HG03342 (cell line): ENCODE measurements at regions not wholly inside any gene's neighbourhood (a gene's known extent, or its start where the extent isn't known, plus 50 kb on each side); places are given as distances from the start of the nearest gene placed in this dataset.
A peak's percentile ranks its signal among the peaks of the same experiment; 100 is the strongest.

Source experiments
- ATAC-seq: cut with Tn5 transposase; IDR thresholded peaks from one replicate; pipeline ENCODE4 v1.9.1; 2021; ENCODE audit warnings: mild to moderate bottlenecking, moderate library complexity; ENCODE audit not compliant: unreplicated experiment

DNA sequence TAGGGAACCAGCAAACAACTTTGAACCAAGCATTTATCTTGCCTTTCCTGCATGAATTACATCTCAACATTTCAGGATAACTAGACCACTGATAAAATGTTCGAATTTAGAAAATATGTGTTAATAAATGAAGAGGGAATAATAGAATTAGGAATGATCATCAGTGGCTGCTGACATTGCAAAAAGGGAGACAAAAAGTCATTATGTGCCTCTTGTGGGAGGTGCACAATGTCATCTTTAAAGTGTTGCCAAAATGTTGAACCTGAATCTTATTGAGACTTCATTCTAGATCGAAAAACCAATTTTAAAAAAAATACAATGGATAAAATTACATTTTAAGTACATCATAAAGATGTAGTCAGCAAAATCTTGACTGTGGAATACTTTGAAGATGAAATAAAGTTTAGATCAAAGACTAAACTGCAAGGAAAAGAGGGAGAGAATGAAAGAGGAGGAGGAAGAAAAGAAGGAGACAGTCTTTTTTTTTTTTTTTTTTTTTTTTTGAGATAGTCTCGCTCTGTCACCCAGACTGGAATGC is 299.3 kb downstream of the FBXW7 start:
- no peak for ATAC-seq

DNA sequence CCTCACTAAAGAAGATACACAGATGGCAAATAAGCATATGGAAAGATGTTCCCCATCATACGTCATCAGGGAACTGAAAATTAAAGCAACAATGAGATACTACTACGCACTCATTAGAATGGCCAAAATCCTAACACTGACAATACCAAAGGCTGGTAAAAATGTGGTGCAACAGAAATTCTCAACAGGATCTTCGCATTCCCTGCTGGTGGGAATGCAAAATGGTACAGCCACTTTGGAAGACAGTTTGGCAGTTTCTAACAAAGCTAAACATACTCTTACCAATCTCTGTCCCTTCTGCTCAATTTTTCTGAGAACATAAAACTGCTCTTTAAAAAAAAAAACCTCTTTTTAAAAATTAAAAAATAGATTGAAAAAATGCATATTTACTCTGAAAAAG is 300.2 kb downstream of the FBXW7 start:
- no peak for ATAC-seq

DNA sequence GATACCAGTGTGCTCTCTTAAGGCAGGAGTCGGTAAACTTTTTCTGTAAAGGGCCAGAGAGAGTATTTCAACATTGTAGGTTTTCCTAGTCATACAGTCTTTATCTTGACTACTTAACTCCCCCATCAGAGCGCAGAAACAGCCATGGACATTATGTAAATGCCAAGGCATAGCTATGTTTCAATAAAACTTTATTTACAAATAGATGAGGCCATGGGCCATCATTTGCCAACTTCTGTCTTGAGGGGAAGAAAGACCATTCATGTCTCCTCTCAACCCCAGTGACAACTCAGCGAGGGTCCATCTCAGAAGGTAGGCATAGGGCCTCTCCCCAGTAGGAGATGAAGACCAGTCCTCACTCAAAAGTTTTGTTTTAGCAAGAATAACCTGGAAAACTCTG is 301.3 kb downstream of the FBXW7 start:
- ATAC-seq, result no peak

DNA sequence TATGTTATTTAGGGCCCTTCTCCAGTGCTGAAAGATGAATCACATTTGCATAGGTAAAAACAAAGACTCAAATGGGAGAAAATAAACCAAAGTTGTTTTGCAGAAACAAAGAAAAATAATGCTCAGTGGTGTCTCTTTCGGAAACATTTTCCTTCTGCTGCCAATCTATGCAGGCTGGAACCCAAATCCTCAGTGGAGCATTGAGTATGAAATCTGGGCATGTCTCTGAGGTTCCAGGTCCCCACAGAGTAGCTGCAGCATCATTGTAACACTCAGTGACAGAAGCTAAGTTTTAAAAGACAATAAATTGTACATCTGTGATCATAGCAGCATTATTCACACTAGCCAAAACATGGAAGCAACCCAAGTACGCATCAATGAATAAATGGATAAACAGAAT is 303.6 kb downstream of the FBXW7 start:
- no peak for ATAC-seq

DNA sequence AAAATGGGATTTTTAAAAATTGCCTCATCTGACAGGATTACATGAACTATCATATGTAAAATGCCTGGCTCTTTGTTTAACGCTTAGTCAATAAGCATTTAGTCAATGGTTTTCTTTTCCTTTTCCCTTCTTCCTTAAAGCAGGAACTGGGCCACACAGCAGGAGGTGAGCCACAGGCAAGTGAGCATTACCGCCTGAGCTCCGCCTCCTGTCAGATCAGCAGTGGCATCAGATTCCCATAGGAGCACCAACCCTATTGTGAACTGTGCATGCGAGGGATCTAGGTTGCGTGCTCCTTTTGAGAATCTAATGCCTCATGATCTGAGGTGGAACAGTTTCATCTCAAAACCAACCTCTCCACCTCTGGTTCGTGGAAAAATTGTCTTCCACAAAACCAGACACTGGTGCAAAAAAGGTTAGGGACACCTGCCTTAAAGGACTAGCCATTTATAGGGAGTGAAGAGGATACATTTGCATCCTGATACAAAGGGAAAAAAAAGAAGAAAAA is 306.1 kb downstream of the FBXW7 start:
- no peak for ATAC-seq

DNA sequence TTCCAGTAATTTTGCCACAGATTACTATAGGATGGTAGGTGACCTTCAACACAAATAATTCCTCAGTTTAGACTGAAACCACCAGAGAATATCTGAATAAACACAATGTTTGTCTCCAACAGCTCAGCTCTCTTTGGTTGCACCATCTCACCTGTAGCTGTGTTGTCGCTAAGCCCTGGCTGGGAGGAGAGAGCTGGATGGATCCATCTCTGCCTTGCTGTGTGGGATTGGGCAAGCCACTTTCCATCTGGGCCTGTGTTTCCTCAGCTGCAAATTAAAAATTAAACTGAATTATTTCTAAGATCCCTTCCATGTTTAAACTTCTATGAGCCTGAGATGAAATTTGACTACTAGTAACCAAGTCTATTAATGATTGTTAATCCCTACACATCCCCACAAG is 310.2 kb downstream of the FBXW7 start:
- ATAC-seq, result no peak

DNA sequence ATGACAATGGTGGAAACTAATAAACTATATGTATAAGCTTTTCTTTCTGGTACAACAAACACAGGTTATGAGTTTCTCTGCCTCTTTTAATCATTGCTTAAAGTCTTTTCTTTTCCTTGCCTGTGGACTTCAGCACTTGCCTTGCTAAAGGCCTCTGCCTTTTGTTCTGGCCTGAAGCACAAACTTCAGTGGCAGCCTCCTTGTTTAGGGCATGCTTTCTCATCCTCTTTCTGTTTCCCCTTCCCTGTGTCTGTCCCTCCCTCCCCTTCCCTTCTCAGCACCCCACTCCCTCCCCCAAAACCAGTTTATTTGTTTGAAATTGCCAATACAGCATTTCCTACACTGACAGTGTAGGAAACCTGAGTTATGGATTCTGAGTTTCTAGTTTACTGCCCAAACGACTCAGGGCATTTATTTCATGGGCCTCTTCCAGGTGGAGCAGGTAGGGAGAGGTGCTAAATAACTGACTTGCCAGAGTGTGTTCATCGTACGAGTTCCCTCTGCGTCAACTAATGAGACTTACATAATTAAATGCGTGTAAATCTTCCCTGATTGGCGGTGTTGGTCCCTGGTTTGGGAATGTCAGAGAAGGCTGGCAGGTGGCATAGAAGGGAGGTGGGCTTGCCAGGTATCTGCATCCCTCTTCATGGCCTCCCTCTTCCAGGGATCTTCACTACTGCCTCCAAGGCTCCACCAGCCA is 311.0 kb downstream of the FBXW7 start:
- no peak for ATAC-seq

DNA sequence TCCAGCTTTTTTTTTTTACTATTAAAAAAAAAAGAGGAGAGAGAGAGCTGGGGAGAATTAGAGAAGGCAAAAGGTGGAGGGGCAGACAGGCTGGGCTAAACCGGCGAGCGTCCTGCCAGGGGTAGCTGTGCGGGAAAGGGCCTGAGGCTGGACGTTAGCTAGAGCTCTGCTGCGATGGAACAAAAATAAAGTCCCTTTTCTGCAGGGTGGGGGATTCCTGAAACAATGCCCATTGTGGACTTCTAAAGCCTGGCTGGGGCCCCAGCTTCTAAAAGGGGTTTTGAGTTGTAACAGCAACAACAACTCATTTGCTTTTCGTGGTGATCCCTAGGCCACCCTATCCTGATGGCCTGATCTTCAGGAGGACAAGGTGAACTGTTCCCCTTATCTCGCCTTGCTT is 311.7 kb downstream of the FBXW7 start:
- no peak for ATAC-seq

DNA sequence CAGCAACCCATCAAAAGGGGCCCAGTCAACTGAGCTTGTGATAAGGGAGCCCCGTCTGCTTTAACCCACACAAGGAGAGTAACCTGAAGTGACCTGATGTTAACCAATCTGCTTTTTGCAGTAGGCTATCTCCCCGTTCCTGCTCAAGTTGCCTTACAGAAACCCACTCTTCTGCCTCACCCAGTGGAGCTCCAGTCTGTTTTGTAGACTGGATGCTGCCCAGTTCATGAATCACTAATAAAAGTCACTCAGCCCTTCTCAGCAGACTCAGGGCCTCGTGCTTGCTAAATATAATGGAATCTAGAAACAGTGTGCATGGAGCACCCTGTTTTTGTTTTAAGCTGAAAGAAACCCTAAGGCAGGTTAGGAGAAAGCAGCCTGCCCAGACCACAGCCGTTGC is 312.3 kb downstream of the FBXW7 start:
- no peak for ATAC-seq

DNA sequence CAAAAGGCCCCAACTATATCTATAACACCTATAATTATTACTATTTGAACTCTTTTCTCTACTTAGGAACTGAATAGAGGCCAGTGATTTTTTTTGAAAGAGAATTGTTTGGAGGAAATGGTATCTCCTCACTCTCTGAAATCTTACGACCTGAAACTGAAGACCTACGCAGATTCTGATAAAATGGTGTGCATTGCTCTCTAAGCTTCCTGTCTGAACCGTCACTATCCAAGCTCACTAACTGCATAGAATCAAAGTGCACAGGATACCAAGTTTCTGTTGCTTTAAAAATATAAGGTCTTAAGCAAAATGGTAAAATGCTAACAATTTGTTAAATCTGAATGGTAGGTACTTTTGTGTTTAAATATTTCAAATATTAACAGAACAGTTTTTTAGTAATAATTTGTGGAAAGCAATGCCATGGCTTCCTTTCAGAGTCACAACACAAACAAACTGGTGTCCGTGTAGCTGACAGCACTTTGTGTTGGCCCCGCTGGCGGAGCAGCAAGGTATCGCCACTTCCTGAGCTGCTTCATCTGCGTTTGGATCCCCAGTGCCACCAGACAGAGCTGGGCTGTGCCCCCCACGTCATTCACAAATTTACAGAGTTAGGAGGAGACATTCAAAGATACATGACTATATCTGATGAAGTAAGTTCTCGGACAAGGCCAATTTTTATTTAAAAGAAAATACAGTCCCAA is 313.9 kb downstream of the FBXW7 start:
- ATAC-seq, result no peak

DNA sequence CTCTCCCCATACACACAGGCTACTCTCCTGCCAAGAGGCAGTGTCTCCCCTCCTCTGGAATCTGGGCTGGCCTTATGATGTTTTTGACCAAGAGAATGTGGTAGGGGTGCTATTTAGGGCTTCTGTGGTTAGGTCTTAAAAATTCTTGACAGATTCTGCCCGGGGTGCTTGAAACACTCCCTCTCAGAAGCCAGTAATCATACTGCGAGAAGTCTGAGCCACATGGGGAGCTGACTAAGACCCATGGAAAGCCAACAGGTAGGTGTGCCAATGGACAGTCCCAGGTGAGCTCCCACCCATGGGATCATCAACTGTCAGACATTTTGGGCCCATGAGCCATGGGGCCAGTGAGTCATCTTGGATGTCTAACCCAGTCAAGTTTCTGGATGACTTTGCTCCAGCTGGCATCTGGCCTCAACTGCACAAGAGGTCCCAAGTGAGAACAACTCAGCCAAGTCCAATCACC is 315.7 kb downstream of the FBXW7 start:
- peak; percentile 72 for ATAC-seq

DNA sequence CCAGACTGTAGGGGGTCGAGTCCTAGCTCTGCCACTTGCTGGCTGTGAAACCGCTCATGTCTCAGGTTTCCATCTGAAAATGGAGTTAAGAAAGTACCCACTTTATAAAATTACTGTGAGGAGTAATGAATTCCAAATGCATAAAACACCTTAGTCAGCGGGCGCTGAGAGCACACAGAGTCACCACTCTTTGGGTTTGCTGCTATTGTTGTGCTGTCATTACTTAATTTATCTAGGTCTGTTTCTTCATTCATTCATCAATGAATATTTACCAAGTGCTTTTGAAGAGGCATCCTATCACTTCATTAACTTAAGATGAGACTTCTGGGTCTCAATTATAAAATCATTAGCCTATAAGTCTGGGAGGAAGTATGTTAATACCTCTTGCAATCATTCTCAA is 317.3 kb downstream of the FBXW7 start:
- no peak for ATAC-seq

DNA sequence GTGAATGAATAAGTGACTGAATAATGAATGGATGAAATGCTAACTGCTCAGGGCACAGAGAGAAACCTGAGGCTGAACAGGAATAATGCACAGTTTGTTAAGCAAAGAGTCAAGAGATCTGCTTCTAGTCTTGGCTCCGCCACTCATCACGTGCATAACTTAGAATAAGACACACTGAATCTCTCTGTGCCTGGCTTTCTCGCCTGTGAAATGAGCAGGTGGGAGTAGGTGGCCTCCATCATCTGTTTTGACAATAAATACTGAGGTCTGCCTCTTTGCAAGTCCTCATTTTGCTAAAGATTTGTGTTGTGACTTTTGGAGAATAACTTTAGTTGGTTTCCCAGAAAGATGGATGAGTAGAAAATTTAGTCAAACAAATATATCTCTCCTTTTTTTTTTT is 318.0 kb downstream of the FBXW7 start:
- no peak for ATAC-seq

DNA sequence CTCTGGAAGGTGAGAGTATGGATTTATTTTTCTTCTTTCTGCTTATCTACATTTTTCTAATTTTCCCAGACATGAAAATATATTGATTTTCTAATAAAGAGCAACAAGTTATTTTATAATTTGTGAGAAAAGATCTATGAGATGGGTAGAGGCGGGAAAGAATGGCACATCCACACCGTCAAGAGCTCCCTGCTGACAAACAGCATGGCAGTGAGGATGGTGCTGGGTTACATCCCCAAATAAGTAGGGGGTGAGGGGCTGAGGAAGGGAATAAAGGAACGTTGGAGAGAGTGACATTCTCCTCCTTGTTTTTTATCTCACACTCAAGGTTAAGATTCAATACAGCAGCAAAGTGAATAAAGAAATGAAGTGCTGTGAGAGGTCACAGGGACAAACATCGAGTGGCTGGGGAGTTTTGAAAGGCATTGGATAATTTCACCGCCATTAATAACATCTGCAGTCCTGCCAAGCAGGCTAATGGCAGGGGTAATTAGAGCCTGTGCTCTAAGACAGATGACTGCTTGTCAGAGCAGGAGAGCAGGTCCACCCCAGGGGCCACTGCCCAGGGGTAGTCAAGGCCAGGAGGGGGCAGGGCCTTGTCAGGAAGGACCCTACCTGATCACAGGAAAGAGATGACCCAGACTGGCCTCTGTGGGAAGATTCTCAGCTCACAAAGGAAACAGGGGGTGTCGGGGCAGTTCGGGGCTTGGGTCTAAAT is 323.8 kb downstream of the FBXW7 start:
- no peak for ATAC-seq

DNA sequence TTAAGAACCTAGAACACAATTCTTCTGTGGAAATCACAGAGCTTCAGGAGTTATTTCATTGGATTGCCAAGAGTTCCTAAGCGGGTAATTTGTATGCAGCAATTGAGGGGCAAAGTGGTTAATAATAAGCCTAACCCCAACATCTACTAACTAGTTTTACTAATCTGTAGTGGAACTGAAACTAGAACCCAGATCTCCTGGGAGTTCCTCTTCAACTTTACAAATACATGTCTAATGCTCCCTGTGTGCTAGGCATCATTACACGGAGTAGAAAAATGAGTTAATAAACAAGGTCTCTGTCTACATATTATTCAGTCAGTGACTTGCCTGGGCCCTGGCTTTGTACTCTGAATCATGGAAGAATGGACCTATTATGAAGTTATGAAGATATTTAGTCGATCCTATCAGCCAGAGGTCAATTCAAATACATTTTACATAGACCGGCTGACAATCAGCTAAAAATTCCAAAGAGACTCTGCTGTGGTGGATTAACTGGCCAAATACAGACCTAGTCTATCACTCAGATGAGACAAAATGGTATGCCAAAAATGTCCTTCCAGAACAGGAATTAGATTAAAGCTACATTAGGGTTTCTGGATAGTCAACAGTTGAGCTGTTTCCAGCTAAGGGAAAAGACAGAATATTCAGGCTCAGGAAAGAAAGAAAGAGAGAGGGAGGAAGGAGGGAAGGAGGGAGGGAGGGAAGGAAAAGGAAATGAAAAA is 326.0 kb downstream of the FBXW7 start:
- peak; percentile 92 for ATAC-seq

DNA sequence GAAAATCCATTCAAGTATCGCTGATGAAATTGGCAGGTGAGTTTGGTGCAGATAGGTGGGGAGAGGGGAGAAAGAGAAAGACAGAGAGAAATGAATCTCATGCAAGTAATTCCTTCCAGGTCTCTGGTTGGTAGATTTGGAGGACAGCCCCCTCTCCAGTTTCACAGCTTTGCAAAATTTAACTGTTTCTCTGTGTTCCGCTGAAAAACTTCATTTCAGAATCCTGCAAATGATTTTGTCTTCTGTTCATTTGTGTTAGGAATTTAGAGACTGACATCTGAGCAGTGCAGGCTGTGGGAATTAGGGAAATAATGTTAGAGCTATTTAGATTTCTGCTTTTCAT is 328.5 kb downstream of the FBXW7 start:
- no peak for ATAC-seq

DNA sequence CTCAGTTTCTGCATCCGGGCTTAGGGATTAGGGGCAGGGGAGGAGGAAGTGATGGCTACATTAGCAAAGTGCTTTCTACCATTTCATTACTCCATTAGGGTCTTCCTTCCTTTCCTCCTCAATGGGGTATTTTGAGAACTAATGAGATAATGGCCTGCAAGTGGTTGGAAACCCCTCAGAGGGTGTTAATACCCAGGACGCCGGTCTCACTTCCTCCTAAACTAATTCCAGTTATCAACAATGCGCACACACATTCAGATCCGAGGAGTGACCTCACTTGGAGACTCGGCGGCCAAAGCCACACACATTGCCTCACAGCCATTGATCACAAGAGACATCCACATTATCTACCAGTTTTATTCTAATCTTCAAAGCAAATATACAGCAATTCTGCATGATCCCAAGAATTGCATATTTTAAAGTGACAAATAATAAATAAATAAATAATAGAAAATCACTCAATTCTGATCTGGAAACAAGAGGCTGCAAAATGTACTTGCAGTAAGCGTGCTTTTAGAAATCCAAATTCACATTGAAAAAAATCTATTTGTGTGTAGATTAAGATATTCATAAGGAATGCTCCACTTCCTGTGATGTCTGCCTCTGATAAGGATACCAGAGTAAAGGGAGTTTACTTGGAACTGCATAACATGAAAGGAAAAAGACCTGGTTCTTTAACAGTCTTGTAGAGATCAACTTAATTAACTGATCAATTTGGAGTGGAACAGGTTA is 329.1 kb downstream of the FBXW7 start:
- ATAC-seq, result no peak

DNA sequence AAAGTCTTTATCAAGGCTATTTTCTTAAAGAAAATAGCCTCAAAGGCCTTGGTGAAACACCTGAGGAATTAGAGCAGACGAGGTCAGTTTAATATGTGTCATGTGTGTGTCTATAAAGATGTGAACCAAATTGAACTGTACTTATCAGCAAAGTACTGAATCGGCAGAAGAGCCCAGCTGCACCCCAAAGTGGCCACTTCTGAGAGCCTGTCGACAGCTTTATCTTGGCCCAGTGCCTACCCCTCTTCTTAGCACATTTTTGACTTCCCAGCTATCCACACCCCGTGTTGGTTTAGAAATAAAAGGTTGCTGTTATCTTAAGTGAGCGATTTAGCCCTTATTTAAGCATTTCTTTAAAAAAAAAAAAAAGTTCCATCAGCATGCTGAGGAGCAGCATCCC is 329.7 kb downstream of the FBXW7 start:
- no peak for ATAC-seq

DNA sequence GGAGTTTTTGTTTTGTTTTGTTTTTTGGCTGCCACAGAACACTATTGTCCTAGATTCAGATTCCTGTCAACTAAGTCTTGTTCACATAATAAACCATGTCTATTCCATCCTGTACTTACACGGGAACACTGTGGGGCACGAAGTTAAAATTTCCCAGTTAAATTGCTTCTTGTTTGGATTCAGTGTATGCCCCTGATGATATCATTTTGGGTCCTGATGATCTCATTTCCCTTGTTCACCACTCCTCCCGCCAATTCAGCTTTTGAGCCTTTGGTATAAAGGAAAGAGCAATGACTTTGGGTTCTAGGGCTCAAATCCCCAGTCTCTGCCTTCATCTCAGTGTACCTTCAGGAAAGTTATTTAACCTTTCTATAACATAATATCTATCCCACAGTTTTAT is 333.5 kb downstream of the FBXW7 start:
- ATAC-seq, result no peak
